T-helper 2 cell treated with Interferon-gamma antibody and Interleukin-4, amounts not matched to agents 100 ng/mL and 5 ng/mL, for 36 hours (primary cell): ENCODE measurements at regions not wholly inside any gene's neighbourhood (a gene's known extent, or its start where the extent isn't known, plus 50 kb on each side); places are given as distances from the start of the nearest gene placed in this dataset.

Experiments used
- intact Hi-C: fragments of 100-400 bp; cut with micrococcal nuclease; formaldehyde crosslinking; loops from one replicate; pipeline ENCODE4 v1.15.1; 2023

DNA sequence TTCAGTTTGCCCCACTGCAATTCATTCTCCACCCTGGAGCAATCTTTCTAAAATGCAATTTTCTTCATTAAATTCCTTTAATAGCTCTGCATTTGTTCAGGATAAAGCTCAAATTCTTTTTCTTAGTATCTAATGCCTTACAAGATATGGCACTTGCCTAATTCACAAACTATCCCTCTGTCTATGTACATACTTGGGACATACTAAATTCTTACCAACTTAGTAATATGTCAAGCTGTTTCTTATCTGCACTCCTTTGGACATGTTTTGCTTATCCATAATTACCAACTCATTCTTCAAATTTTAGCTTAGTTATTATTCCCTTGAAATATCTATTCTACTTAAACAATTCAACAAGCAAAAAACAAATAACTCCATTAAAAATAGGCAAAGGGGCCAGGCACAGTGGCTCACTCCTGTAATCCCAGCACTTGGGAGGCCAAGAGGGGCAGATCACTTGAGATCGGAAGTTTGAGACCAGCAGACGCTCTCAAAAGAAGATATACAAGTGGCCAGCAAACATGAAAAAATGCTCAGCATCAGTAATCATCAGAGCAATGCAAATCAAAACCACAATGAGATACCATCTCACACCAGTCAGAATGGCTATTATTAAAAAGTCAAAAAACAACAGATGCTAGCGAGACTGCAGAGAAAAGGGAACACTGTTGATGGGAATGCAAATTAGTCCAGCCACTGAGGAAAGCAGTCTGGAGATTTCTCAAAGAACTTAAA, 96.9 kb downstream of the FAM76B start:
- intact Hi-C loops: no loop called here

DNA sequence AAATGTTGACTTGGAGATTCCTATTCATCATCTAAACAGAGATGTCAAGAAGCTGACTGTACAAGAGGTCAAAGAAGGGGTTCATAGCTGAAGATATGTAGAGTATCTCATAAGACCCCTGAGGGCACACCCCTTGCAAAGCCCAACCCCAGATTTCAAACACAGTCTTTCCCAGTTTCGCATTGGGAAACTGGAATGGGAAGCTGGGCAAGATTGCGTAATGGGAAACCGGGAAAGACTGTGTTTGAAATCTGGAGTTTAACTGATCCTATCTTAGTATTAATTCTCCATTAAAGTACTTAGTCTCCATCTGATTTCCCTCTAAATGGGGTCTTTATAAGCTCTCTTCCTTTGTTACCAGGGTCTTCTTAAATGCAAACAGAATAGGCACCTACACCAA, 99.5 kb downstream of the FAM76B start:
- intact Hi-C loops: no loop called here

DNA sequence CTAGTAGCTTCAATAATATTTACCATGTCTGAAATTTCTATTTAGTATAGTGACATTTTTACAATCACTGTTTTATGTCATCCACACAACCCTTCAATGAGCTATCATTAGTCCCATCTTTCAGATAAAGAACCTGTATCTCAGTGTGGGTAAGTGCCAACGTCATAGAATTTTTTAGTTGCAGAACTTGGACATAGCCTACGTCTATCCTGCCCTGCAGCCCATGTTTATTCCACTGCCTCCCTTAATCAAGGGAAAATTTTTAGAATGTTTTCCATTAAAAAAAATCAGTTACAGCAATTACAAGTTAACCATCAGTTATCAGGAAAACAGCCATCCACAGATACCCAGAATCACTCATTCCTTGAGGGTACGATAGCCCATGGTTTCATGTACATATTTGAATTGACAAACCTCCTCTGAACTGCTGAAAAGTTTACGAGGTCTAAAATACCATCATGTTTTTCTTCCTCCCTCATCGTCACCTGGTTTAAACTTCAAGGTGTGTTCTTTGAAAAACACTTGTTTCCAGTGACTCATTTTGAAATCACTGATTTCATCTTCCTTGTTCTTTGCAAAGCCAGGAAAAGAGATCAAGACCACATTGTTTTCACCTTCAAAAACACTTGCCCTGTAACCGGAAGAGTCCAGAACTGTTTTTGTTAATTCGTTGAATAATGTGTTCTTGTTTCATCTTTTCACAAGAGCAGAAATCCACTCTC, 100.9 kb downstream of the FAM76B start:
- intact Hi-C loops: loop anchor here (1.0 to 5.0 kb wide), 3 partner anchors 12 to 716 kb away; partner anchors contain the start of genes CWC15 and KDM4D

DNA sequence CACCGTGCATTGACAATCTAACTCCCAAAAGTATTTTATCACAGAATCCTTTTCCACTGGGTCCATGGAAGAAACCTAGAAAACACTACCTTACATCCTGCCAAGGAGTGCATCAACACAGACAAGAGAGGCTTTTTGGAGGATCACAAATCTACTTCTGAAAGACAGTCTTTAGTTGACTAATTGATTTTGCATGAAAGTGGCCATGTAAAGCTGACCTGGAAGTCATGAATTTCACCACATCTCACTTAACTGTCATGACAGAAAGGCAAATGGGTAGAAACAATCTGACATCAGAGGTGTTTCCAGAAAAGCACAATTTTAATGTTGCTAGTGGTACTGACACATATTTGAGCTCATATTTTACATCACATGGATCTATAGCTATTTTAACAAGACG, 101.6 kb downstream of the FAM76B start:
- intact Hi-C loops: loop anchor here (5.0 kb wide), 2 partner anchors 46 to 716 kb away; partner anchors contain the start of genes CWC15 and KDM4D

DNA sequence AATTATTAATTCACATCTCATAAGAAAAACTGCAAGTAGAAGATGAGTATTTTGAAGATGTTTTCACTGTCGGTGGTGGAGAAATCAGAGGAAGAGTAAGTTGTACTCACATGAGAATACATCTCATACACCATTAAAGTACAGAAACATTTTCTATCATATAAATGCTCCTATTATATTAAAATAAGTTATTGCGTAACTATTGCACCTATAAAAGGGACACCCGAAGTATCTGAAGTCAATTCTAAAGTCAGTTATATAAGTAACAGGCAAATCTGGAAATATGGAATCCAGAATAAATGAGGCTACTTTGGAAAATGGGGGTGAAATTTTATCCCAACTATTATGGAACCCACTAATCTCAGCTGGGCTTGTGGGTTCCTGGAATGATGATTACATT, 103.3 kb downstream of the FAM76B start:
- intact Hi-C loops: loop anchor here (5.0 kb wide), 2 partner anchors 44 to 714 kb away; partner anchors contain the start of genes CWC15 and KDM4D

DNA sequence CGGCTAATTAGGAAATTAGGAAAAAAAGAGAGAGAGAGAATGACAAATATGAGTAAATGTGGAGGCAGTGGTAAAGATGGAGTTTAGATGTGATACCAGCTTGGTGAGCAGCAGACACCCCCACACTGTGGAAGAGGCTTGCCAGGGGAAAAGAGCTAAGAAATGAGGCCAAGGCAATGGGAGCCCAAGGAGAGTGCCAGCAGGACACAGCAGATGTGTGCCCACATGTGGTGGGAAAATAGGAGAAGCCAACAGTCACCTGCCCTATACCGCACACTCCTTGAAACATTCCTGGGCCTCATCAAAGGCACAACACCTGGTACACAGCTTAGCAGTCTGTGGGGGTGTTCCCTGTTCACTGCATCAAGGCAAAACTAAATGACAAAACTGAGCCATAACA, 104.9 kb downstream of the FAM76B start:
- intact Hi-C loops: loop anchor here (5.0 kb wide), 2 partner anchors 42 to 712 kb away; partner anchors contain the start of genes CWC15 and KDM4D

DNA sequence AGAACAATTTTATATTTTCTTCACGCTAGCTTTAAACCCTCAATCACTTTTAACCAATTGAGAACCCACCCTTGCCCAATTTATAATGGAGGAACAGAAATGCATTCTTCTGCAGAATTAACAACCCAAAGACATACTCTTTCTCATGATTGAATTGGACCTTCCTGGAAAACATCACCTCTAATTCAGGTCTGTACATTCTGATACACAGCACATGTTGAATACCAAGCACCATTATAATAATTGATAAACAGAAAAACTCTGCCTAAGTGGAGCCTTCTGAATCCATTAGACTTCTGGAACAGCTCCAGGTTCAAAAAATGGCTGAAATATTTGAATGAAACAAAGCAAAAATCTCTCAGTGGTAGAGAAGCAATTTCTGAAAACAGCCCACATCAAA, 105.4 kb downstream of the FAM76B start:
- intact Hi-C loops: no loop called here

DNA sequence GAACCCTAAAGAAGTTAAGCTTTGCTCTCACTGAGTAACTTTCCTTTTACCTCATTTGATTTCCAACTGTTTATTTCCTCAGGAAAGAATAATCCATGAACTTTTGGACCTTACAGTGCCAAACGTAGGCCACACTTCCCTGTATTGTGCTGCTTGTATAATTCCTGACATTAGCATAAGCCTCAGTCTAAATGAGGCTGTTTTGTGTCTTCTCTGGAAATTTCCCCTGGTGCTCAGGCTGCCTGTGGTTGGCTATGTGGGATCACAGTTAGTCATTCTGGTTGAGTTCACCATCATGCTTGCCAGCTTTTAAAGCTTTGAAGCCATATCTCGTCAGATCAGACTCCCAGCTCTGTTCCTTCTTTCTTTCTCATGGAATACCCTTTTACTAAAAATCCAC, 107.0 kb downstream of the FAM76B start:
- intact Hi-C loops: no loop called here

DNA sequence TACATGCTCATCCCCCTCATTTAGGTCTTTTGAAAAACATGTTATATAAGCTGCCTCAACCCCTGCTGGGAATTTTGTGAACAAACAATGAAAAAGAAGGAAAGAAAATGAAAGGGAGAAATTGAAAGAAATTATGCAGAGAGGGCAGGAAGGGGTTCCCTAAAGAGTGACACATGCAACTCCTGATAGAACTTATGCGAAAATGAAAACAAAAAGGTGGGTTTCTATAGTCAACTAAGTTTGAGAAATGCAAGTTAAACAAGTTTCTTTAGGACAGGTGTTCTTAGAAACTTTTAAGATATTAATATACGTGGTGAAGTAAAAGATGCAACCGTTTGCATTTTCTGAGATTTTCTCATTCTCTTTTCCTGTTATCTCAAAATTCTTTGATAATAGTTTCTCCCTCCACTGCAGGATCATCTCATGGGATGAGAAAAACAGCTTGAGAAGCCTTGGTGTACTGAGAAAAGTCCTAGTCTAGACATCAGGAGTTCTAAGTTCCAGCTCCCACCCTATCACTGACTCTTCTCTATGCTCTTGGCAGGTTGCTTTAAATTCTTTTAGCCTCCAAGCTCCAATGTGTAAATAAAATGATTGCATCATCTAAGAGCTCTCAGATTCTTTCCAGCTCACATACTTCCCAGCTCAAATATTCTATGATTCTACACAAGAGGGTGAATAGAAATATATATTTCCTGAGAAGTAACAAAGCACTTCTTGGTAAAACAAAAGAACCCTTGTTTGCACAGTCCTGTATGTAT, 109.2 kb downstream of the FAM76B start:
- intact Hi-C loops: no loop called here

DNA sequence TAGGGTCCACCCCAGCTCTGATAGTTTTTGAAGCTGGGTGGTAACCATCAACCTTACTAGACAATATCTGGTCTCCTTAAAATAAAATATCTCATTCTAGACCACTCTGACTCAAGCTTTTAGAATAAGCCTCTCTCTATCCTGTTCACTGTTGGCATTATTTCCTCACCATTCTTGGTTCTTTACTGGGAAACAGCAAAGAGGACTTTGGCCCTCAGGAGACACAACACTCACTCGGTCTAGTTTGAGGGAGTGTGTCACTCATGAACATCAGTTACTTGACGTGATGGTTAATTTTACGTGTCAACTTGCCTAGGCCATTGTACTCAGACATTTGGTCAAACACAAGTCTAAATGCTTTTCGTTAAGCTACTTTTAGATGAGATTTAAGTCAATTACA, 110.6 kb downstream of the FAM76B start:
- intact Hi-C loops: no loop called here

DNA sequence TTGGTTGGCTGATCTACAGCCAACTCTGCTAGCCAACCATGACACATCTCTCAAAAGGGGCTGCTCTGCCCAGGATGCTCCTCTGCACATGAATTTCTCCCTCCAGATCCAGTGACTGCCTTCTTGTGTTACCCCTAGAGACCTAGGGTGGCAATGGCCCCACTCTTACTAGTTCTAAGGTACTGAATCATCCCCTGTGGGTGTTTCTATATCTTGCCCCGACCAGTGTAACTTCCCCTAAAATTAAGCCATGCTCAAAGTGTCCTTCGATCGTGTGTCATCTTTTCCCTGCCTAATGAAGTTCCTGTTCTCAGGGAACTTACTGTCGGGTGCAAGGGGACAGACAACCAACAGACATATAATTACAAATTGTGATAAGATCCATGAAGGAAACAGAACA, 113.3 kb downstream of the FAM76B start:
- intact Hi-C loops: no loop called here

DNA sequence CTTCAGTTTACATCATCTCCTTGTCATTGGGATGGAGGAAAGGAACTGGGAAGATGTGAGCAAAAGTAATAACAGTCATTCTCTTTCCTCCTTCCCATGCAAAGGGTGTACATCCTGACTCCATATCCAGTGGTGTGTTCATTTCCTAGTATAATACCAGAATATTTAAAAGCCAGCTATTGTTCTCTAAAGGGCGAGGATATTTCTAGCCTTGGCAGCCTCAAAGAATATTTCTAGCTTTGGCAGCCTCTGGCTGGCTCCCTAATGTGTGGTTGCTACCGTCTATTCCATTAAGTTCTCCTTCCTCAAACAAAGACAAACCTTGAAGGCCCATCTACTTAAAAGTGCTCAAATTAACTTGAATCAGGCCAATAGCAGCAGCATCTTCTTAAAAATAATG, 114.0 kb downstream of the FAM76B start:
- intact Hi-C loops: no loop called here

DNA sequence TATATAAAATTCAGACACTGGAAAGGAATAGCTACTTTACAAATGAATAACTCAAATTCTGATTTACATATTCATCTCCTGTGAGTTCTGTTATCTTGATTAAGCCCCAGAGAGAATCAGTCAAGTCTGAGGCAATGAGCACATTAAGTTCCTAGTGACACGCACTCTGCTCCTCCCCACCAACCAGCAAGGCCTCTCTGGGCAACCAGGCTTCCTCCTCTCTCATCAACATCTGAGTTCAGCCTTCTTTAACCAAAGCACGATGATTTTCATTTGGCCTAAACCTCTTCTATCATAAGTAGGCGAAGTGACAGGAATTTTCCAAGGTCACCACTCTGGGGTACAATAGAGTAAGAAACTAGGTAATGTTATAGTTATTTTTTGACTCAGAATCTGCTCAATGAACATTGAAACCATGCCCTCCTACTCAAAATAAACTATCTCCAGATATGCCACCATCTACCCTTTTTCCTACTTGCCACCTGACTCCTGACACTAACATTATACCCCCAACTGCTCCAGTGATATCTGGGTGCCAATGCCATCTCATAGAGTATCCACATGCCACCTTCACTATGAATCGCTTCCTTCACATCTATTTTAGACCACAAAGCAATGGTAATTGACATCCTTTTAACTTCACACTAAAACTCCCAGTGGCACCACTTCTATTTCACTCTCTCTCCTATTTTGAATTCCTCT, 114.8 kb downstream of the FAM76B start:
- intact Hi-C loops: no loop called here

DNA sequence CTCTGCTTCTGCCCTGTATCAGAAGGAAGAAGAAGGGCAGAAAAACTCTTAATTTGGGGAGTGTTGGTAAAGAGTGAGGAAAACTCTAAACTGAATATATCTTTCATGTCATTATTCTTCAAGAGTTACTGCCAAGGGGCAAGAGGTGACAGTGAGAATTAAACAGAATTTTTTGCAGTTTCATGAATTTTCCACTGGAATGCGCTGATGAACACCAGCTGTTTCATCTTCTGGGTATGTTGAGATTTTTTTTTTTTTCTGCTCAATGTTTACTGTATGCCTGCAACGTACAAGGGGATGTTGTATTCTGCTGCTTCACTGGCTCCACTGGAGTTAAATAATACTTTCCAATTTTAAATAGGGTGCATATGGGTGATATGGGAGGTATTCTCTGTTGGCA, 117.8 kb downstream of the FAM76B start:
- intact Hi-C loops: no loop called here

DNA sequence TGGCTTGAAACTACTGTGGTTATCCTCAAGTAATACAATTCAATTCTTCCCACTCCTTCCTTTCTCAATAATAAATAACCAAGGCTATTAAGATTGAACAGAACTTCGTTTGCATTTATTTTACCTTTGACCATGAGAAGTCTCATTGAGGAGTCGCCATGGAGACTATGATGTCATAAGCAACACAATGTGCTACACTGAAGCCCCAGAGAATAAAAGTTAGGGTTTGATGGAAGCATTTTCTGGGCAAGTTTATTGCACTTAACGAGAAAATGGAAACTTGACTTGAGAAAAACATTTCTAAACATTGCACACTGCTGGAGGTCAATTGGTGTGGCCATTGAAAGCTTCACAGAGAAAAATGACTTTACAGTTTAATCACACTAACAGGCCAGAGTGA, 121.5 kb downstream of the FAM76B start:
- intact Hi-C loops: no loop called here

DNA sequence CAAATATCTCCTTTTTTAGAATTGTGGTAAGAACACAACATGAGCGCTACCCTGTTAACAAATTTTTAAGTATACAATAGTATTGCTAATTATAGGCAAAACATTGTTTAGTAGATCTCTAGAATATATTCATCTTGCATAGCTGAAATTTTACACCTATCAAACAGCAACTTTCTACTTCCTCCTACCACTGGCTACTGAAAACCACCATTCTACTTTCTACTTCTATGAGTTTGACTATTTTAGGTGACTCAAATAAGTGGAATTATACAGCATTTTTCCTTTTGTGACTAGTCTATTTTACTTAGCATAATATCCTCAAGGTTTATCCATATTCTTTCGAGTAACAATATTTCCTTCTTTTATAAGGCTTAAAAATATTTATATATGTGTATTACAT, 128.4 kb downstream of the FAM76B start:
- intact Hi-C loops: no loop called here

DNA sequence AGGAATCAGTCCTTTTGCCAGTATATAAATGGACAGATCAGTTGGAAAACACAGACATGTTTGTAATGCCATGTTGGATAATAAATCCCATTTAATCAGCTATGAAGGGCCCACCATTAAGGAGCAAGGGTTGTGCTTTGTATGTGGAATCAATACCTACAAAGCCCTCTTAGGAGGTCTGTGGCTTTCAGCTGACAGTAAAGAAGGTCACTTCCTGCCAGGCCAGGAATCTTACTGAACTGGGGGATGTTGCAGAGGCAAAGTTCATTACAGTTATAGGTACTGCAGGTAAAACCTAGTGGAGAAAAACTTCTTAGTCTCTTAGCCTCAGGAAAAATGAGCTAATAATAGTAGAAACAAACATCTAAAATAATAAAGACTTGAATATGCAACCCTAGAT, 129.5 kb downstream of the FAM76B start:
- intact Hi-C loops: no loop called here

DNA sequence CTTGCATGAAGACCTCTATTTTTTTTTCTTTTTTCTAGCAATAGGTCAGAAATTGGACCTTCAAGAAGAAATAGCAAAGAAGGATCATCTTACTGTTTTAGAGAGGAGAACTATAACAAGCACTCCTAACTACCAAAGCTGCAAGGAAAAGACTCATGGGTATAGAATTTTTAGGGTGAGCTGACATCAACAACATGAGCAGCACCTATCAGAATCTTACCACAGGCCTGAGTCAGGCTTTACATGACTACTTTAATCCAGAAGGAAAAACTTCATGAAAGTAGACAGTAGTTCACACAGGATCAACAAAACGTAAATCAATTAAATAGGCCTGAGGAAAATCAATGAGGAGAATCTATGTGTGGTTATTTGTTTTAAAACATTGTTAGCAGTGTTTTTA, 130.5 kb downstream of the FAM76B start:
- intact Hi-C loops: no loop called here

DNA sequence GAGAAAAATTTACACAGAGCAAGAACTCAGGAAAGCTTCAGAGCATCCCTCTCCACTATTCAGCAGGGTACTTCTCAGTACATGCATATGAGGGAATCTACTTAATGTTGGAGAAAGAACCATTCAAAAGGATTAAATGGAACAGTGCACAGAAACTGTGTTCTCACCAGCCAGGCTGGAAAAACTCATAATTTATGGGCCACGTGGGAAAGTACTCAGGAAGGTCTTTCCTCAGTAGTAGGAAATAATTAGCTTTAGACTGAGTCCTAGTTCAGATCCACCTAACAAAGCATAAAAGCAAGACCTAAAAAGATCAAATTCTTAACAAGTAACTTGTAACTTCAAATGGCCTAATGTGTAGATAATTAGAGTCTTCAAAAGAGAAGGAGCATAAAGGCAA, 134.0 kb downstream of the FAM76B start:
- intact Hi-C loops: no loop called here

DNA sequence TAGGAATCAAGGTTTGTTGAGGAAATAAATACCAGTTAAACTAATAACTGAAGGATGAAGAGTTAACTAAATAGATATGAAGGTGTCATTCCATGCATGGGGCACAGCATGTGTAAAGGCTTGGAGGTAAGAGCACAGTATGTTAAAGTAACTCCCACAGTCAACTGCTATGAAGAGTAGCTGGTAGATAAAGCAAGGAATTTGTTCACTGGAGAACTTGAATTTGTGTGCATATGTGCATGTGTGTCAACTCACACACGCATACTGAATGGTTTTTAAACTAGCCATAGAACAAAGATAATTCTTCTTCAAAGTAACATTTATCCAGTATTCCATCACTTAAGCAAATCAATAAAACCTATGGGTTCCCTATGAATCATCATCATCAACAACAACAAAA, 135.9 kb downstream of the FAM76B start:
- intact Hi-C loops: no loop called here

DNA sequence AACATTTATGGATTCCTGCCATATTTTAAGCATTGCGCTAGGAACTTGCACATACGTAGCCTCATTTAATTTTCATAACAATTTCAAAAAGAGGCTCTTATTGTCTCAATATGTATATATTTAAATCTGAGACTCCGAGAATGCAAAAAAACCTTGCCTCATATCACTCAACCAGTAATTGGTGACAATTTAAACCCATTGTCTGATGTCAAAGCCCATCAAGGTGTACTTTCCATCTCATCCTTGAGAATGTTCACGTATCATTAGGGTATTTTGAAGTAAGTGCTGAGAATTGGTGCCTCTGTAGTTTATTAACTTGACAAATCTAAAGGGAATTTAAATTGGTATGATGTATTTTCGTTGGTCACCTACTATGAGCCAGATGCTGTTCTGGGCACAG, 136.5 kb downstream of the FAM76B start:
- intact Hi-C loops: no loop called here
